A549 (cell line): ENCODE measurements at regions not wholly inside any gene's neighbourhood (a gene's known extent, or its start where the extent isn't known, plus 50 kb on each side); places are given as distances from the start of the nearest gene placed in this dataset.

ENCODE experiments used
- ATAC-seq, 2 experiments: fragments of 200-7000 bp in 1 of 2; fragments of >200 bp in 1 of 2; cut with Nextera tagmentation in 1 of 2; cut with Tn5 transposase in 1 of 2; 3 replicates each; pipeline versions ENCODE4 v1.8.0 to v1.9.1; 2018 to 2020; ENCODE audit warnings: mild to moderate bottlenecking in 1 of 2, moderate library complexity in 1 of 2
- CTCF ChIA-PET: fragments of 300-600 bp; sonication (Branson Sonifier 250); formaldehyde crosslinking; extraction: SDS; loops from one replicate; lab custom pipeline; 2021; ENCODE audit warnings: antibody characterized with exemption, inconsistent platforms; lab: Yijun Ruan, JAX
- POLR2A ChIA-PET: fragments of 350-600 bp; formaldehyde crosslinking; extraction: SDS; loops from one replicate; lab custom pipeline; 2021; ENCODE audit warnings: antibody characterized with exemption, inconsistent platforms; lab: Yijun Ruan, JAX
- DNase-seq, 2 experiments: peaks; one replicate each; pipeline versions ENCODE4 v3.0.0 to v3.0.0-alpha.2; 2011 to 2016; ENCODE audit warnings: low read depth in 1 of 2, low spot score in 1 of 2
- FAIRE-seq: peaks from 2 replicates; lab custom pipeline; 2011; peaks lifted over from hg19 to GRCh38; lab: Jason Lieb, UNC
- H3K27ac ChIP-seq, 2 experiments: fragments of >200 bp; sonication (Bioruptor Twin); formaldehyde crosslinking; 3 replicates each; pipeline ENCODE4 v1.5.1; 2016 to 2017
- H3K4me1 ChIP-seq: fragments of >200 bp; sonication (Bioruptor Twin); formaldehyde crosslinking; 3 replicates; pipeline ENCODE4 v1.6.1; 2016
- H3K4me2 ChIP-seq: fragments of >200 bp; sonication (Bioruptor Twin); formaldehyde crosslinking; 3 replicates; pipeline ENCODE4 v1.6.1; 2016
- H3K4me3 ChIP-seq: fragments of >200 bp; sonication (Bioruptor Twin); formaldehyde crosslinking; 3 replicates; pipeline ENCODE4 v1.5.1; 2016
- H3K9me3 ChIP-seq: fragments of >200 bp; sonication (Bioruptor Twin); formaldehyde crosslinking; 3 replicates; pipeline ENCODE4 v1.6.1; 2016
- BHLHE40 ChIP-seq: IDR thresholded peaks from 2 replicates; pipeline ENCODE4 v1.6.1; 2012; ENCODE audit warnings: low read depth, low read length, inconsistent platforms
- EHMT2 ChIP-seq: fragments of 200-600 bp; sonication (generic); IDR thresholded peaks from 2 replicates; pipeline ENCODE4 v1.6.1; 2016; ENCODE audit warnings: antibody characterized with exemption, low read depth, mild to moderate bottlenecking, moderate library complexity
- EP300 ChIP-seq, 2 experiments: fragments of >200 bp; sonication (Bioruptor Twin); formaldehyde crosslinking; IDR thresholded peaks; 2 replicates in 1 of 2; 3 replicates in 1 of 2; pipeline ENCODE4 v1.6.1; 2016 to 2017
- FOSB ChIP-seq: fragments of 250-450 bp; sonication (Bioruptor Pico); IDR thresholded peaks from 2 replicates; pipeline ENCODE4 v1.5.0; 2020; ENCODE audit warnings: mild to moderate bottlenecking, moderate library complexity
- HEYL ChIP-seq: fragments of 250-450 bp; sonication (Bioruptor Pico); IDR thresholded peaks from 2 replicates; pipeline ENCODE4 v1.8.0; 2021; ENCODE audit warnings: mild to moderate bottlenecking, moderate library complexity
- KDM5A ChIP-seq: fragments of 200-600 bp; sonication (generic); IDR thresholded peaks from 2 replicates; pipeline ENCODE4 v1.6.1; 2016; ENCODE audit warnings: antibody characterized with exemption, mild to moderate bottlenecking
- MAFK ChIP-seq: fragments of 450-650 bp; IDR thresholded peaks from 2 replicates; pipeline ENCODE4 v1.6.1; 2014; ENCODE audit not compliant: partially characterized antibody
- NFE2L2 ChIP-seq: fragments of 150-350 bp; conservative IDR thresholded peaks from 2 replicates; pipeline ENCODE4 v1.6.1; 2014; ENCODE audit warnings: low read length
- PHF8 ChIP-seq: fragments of 200-600 bp; sonication (generic); IDR thresholded peaks from 2 replicates; pipeline ENCODE4 v1.6.1; 2016; ENCODE audit warnings: low read depth, mild to moderate bottlenecking, antibody characterized with exemption, moderate library complexity, borderline replicate concordance
- RAD21 ChIP-seq, 2 experiments: fragments of >200 bp in 1 of 2; sonication (Bioruptor Twin) in 1 of 2; formaldehyde crosslinking in 1 of 2; IDR thresholded peaks in 1 of 2; conservative IDR thresholded peaks in 1 of 2; 2 replicates in 1 of 2; 3 replicates in 1 of 2; pipeline ENCODE4 v1.6.1; 2012 to 2018; ENCODE audit warnings: inconsistent platforms in 1 of 2
- RCOR1 ChIP-seq: fragments of 150-350 bp; IDR thresholded peaks from 2 replicates; pipeline ENCODE4 v1.6.1; 2014; ENCODE audit warnings: antibody characterized with exemption, low read length, low read depth
- TP53 ChIP-seq: fragments of 250-450 bp; sonication (Bioruptor Pico); IDR thresholded peaks from 2 replicates; pipeline ENCODE4 v1.5.0; 2021; ENCODE audit warnings: mild to moderate bottlenecking, moderate library complexity
- ZFP36 ChIP-seq: fragments of 450-650 bp; IDR thresholded peaks from 2 replicates; pipeline ENCODE4 v1.6.1; 2014; ENCODE audit warnings: borderline replicate concordance; ENCODE audit not compliant: partially characterized antibody
- WGBS: methylation state at CpG from one replicate; pipeline ENCODE4 v1.1.6; 2017; ENCODE audit errors: missing lambda C conversion rate; 5-methylcytosine and 5-hydroxymethylcytosine counted together
- TF ChIP-seq, protein P1 (sequence below): fragments of 250-450 bp; sonication (Bioruptor Pico); IDR thresholded peaks from 2 replicates; pipeline ENCODE4 v1.5.0; 2021; ENCODE audit warnings: mild to moderate bottlenecking, moderate library complexity, borderline replicate concordance
- TF ChIP-seq, protein P2 (sequence below): fragments of >200 bp; sonication (Bioruptor Twin); formaldehyde crosslinking; IDR thresholded peaks from 3 replicates; pipeline ENCODE4 v1.5.1; 2016
- TF ChIP-seq, protein P3 (sequence below): IDR thresholded peaks from 2 replicates; pipeline ENCODE4 v1.6.1; 2012
- TF ChIP-seq, protein P4 (sequence below): IDR thresholded peaks from 2 replicates; pipeline ENCODE4 v1.6.1; 2012; ENCODE audit warnings: low read depth, borderline replicate concordance
- TF ChIP-seq, protein P5 (sequence below): fragments of >200 bp; sonication (Bioruptor Twin); formaldehyde crosslinking; IDR thresholded peaks from 3 replicates; pipeline ENCODE4 v1.6.1; 2016
- TF ChIP-seq, protein P6 (sequence below): fragments of >200 bp; sonication (Bioruptor Twin); formaldehyde crosslinking; IDR thresholded peaks from 2 replicates; pipeline ENCODE4 v1.6.1; 2016
- TF ChIP-seq, protein P7 (sequence below): fragments of 450-650 bp; IDR thresholded peaks from 2 replicates; pipeline ENCODE4 v1.6.1; 2014; ENCODE audit warnings: antibody characterized with exemption

DNA sequence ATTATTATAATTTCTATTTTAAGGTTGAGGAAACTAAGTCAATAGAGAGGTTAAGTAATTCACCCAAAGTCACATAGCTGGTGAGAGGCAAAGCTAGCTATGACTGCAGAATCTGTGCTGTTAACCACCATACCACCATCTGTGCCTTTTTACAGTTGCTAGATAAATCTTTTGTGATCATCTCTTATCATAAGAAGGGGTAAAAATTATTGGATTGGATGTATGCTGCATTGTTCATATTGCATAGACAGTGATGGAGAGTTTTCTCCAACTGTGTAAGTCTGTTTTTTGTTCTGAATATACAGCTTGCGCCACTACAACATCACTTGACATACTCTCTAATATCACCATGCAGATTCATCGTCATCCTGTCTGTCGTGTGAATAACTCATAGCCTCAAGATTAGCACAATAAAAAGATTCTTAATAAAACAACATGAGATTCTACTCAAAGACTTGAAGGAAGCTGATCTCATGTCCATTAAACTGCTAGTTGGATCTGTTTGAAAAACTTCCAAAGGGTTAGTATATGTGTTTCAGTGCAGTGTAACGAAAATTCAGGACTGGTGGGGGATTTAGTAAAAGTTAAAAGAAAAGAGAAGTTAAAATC, 495.9 kb downstream of the SPRY1 start:
- ChIA-PET POLR2A (no interaction called here), CTCF (interaction anchor here (0.6 kb wide), 1 partner anchor 21 kb away, joined by 4 read pairs; no protein-coding TSS in a partner anchor)

DNA sequence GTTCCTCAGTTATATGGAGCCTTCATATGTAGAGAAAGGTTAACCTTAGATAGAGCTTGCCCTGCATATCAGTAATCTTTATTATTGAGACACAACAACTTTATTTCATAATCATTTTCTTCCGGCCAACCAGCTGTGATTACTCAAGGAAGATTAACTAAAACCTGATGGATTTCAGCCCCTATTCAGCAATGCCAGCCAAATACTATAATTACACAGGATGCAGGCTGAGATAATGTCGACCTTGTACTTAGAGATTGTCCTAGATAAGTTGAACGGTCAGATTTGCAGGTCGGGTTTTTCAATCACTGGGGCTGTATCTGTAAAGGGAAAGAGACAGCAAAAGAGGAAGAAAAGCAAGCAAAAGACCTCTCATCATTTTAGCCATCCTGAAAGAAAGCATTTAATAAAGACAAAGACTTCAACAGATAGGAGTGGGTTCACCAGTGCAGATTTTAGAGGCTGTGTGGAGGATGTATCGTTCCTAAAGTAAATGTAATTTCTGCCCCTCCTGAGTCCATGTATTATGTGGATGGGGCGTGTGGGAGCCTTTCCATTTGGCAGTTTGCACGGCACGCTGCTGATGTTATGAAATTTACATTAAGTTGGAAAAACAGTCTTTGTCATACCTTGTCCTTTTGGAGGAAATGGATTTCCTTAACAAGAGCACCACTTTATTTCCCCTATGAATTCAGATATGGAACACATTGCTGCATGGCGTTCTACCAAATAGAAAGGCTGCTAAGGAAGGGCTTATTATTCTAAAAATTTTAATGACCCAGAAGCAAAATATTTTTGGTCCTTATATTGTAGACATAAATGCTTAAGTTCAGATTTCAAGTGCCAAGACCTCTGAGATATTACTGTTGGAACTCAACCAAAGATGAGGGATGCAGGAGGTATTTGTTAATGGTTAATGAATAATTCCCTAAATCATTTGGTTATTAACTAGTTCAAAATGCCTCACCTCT, 496.7 kb downstream of the SPRY1 start:
- no peak for ATAC-seq
- WGBS, result 31% methylated on average over 9 of the region's 9 CpGs
- Histone ChIP-seq H3K4me3 (no peak overlapping the region), H3K4me2 (no peak overlapping the region), H3K27ac (no peak overlapping the region), H3K4me1 (no peaks in the 10 kb centered on the region), H3K9me3 (no peaks in the 10 kb centered on the region)
- no peak for DNase-seq
- TF ChIP-seq RAD21 (conservative IDR thresholded peaks at IDR 0.05 in 1 of 2, IDR thresholded peaks at IDR 0.05 in 1 of 2) (no peak), FOSB (CRISPR knock-in tag) (no peak), MAFK (no peak), NFE2L2 (no peak), BHLHE40 (no peak), ZFP36 (no peak), EP300 (IDR thresholded peaks at IDR 0.05) (no peak)
- TF ChIP-seq, protein P1, sequence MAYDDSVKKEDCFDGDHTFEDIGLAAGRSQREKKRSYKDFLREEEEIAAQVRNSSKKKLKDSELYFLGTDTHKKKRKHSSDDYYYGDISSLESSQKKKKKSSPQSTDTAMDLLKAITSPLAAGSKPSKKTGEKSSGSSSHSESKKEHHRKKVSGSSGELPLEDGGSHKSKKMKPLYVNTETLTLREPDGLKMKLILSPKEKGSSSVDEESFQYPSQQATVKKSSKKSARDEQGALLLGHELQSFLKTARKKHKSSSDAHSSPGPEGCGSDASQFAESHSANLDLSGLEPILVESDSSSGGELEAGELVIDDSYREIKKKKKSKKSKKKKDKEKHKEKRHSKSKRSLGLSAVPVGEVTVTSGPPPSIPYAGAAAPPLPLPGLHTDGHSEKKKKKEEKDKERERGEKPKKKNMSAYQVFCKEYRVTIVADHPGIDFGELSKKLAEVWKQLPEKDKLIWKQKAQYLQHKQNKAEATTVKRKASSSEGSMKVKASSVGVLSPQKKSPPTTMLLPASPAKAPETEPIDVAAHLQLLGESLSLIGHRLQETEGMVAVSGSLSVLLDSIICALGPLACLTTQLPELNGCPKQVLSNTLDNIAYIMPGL (CRISPR knock-in tag), result no peak
- TF ChIP-seq, protein P2, sequence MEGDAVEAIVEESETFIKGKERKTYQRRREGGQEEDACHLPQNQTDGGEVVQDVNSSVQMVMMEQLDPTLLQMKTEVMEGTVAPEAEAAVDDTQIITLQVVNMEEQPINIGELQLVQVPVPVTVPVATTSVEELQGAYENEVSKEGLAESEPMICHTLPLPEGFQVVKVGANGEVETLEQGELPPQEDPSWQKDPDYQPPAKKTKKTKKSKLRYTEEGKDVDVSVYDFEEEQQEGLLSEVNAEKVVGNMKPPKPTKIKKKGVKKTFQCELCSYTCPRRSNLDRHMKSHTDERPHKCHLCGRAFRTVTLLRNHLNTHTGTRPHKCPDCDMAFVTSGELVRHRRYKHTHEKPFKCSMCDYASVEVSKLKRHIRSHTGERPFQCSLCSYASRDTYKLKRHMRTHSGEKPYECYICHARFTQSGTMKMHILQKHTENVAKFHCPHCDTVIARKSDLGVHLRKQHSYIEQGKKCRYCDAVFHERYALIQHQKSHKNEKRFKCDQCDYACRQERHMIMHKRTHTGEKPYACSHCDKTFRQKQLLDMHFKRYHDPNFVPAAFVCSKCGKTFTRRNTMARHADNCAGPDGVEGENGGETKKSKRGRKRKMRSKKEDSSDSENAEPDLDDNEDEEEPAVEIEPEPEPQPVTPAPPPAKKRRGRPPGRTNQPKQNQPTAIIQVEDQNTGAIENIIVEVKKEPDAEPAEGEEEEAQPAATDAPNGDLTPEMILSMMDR, result no peak
- TF ChIP-seq, protein P3, sequence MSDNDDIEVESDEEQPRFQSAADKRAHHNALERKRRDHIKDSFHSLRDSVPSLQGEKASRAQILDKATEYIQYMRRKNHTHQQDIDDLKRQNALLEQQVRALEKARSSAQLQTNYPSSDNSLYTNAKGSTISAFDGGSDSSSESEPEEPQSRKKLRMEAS, result no peak
- TF ChIP-seq, protein P4, sequence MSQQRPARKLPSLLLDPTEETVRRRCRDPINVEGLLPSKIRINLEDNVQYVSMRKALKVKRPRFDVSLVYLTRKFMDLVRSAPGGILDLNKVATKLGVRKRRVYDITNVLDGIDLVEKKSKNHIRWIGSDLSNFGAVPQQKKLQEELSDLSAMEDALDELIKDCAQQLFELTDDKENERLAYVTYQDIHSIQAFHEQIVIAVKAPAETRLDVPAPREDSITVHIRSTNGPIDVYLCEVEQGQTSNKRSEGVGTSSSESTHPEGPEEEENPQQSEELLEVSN, result no peak
- POLR2A ChIA-PET, result no interaction called here
- CTCF ChIA-PET, result no interaction called here
- no peak for FAIRE-seq

More for the DNA sequence above, 495.9 kb downstream of the SPRY1 start:
- H3K27ac ChIP-seq, result no peak overlapping the region
- 56% methylated on average over 4 of the region's 4 CpGs for WGBS
- TF ChIP-seq PHF8, result no peak
- no peak for TF ChIP-seq KDM5A
- TF ChIP-seq EHMT2, result no peak
- TF ChIP-seq, protein P5, sequence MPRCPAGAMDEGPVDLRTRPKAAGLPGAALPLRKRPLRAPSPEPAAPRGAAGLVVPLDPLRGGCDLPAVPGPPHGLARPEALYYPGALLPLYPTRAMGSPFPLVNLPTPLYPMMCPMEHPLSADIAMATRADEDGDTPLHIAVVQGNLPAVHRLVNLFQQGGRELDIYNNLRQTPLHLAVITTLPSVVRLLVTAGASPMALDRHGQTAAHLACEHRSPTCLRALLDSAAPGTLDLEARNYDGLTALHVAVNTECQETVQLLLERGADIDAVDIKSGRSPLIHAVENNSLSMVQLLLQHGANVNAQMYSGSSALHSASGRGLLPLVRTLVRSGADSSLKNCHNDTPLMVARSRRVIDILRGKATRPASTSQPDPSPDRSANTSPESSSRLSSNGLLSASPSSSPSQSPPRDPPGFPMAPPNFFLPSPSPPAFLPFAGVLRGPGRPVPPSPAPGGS, result no peak
- TF ChIP-seq TP53 (CRISPR knock-in tag), result no peak
- TF ChIP-seq, protein P6, sequence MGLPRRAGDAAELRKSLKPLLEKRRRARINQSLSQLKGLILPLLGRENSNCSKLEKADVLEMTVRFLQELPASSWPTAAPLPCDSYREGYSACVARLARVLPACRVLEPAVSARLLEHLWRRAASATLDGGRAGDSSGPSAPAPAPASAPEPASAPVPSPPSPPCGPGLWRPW, result no peak
- TF ChIP-seq RCOR1, result no peak
- TF ChIP-seq HEYL (CRISPR knock-in tag), result no peak
- TF ChIP-seq, protein P7, sequence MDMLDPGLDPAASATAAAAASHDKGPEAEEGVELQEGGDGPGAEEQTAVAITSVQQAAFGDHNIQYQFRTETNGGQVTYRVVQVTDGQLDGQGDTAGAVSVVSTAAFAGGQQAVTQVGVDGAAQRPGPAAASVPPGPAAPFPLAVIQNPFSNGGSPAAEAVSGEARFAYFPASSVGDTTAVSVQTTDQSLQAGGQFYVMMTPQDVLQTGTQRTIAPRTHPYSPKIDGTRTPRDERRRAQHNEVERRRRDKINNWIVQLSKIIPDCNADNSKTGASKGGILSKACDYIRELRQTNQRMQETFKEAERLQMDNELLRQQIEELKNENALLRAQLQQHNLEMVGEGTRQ, result no peak
- no peak for DNase-seq
- H3K4me1 ChIP-seq, result no peaks in the 10 kb centered on the region
- no peak for ATAC-seq
- no peak for FAIRE-seq
- no peak overlapping the region for H3K4me2 ChIP-seq
- no peak overlapping the region for H3K4me3 ChIP-seq
- H3K9me3 ChIP-seq, result no peaks in the 10 kb centered on the region
